ENCODE measurements at regions not wholly inside any gene's neighbourhood (a gene's known extent, or its start where the extent isn't known, plus 50 kb on each side); places are given as distances from the start of the nearest gene placed in this dataset.

DNA sequence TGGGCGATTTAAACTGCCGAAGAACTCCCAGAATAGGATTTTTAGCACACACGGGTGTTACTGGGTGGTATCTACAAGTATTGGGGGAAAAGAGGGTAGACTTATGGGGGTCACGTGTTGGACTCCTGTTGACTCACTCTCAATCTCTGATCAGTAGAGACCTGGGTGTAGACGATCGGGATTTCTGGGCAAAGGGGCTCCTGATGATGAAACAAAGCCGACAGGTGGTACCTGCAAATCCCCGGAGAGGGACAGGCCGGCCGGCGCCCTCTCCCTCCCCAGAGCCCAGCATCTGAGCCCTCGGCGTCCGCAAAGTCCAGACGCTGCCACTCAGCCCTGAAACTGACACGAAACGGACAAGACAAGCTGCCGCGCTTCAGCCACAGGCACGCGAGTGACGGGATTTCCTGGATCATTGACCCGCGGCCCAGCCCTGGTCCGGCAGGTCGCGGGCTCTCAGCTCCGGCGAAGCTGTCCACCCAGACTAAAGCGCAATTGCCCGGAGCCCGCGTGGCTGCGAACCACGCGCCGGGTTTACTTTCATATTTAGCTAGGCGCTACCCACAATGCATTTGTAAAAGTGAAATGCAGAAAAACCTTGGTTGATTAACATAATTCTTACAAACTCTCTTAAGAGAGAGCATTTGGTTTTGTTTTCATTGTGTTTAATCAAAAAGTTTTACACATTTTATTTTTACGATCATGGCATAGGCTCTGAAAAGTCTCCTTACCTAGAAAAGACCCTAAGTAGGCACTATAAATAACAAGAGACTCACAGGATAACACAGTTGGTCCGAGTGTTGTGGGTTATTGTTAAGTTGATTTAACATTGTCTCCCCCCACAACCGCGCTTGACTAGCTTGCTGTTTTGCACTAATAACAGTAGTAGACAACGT, 56.9 kb upstream of the EZH2 start:
- H3K4me3 ChIP-seq (replicated peaks; ENCODE audit: insufficient read depth, low read length), result peak overlapping the region; percentile 69
- peak overlapping the region; percentile 93 for H3K27ac ChIP-seq (replicated peaks)
- no peaks in the 10 kb centered on the region for H3K27me3 ChIP-seq (ENCODE audit: insufficient read depth, poor library complexity, severe bottlenecking)
- DNase-seq (ENCODE audit: low read depth in 1 of 2, low spot score in 1 of 2), result peak; percentile 81 to 83
- TF ChIP-seq REST (IDR thresholded peaks at IDR 0.05; ENCODE audit: insufficient replicate concordance, low read depth) (peak; percentile 67), SPI1 (IDR thresholded peaks at IDR 0.05; ENCODE audit: borderline replicate concordance, low read depth) (no peak), POLR2AphosphoS5 (IDR thresholded peaks at IDR 0.05; ENCODE audit: low read depth) (peak; percentile 69; the same call in 1 of the 2 replicates)

- DNase-seq (ENCODE audit: low read depth in 1 of 2, low spot score in 1 of 2), result no peak
- H3K4me3 ChIP-seq (replicated peaks; ENCODE audit: insufficient read depth, low read length), result no peak overlapping the region
- no peaks in the 10 kb centered on the region for H3K27me3 ChIP-seq (ENCODE audit: insufficient read depth, poor library complexity, severe bottlenecking)
- H3K27ac ChIP-seq (replicated peaks), result no peak overlapping the region
- TF ChIP-seq SPI1 (IDR thresholded peaks at IDR 0.05; ENCODE audit: borderline replicate concordance, low read depth) (no peak), CTCF (IDR thresholded peaks at IDR 0.05; ENCODE audit: insufficient read depth, low read length) (no peak), GABPA (IDR thresholded peaks at IDR 0.05; ENCODE audit: low read depth) (no peak), POLR2AphosphoS5 (IDR thresholded peaks at IDR 0.05; ENCODE audit: low read depth) (no peak), REST (IDR thresholded peaks at IDR 0.05; ENCODE audit: insufficient replicate concordance, low read depth) (no peak)
Observed at GRCh38 chr7:148939128-148939755, 55.2 kb upstream of the EZH2 start.

DNA sequence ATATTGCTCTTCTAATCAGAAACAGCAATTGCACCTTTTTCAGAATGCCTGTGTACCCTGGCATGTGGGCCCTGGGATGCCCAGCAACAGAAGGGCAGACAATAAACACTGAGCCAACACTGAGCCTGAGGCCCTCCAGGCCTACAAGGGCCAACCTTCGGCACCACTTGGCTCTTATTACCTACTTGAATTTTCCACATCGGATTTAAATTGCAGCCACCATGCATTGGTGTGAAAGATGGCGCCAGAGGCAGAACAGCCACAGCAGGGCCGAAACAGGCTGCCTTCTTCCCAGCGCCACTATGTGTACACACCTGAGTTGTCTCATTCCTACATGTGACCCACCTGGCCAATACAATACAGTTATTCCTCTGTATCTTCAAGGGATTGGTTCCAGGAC, 51.4 kb upstream of the EZH2 start:
- no peak for TF ChIP-seq SPI1 (IDR thresholded peaks at IDR 0.05; ENCODE audit: borderline replicate concordance, low read depth)
- no peak for TF ChIP-seq GABPA (IDR thresholded peaks at IDR 0.05; ENCODE audit: low read depth)
- no peak for TF ChIP-seq POLR2AphosphoS5 (IDR thresholded peaks at IDR 0.05; ENCODE audit: low read depth)
- Histone ChIP-seq H3K27ac (replicated peaks) (no peak overlapping the region), H3K4me3 (replicated peaks; ENCODE audit: insufficient read depth, low read length) (no peak overlapping the region), H3K27me3 (ENCODE audit: insufficient read depth, poor library complexity, severe bottlenecking) (no peaks in the 10 kb centered on the region)
- no peak for DNase-seq (ENCODE audit: low read depth in 1 of 2, low spot score in 1 of 2)

All from HL-60 (cell line).